GM23338 (cell line): ENCODE measurements at regions not wholly inside any gene's neighbourhood (a gene's known extent, or its start where the extent isn't known, plus 50 kb on each side); places are given as distances from the start of the nearest gene placed in this dataset.
"Not testable (repeated sequence)": the region's sequence is repeated elsewhere in the genome, so short reads cannot be mapped to it uniquely, and the experiment has no call there.

Experiments
- ATAC-seq: fragments of 200-7000 bp; cut with Tn5 transposase; 3 replicates; pipeline ENCODE4 v1.9.1; 2020
- DNase-seq: peaks from one replicate; pipeline ENCODE4 v3.0.0-alpha.2; 2015; ENCODE audit warnings: low spot score
- H2AFZ ChIP-seq: fragments of 200-600 bp; sonication (generic); 2 replicates; pipeline ENCODE4 v1.8.0; 2016; ENCODE audit warnings: antibody characterized with exemption, mild to moderate bottlenecking, moderate library complexity
- H3F3A ChIP-seq: fragments of 200-600 bp; sonication (generic); replicated peaks from 2 replicates; pipeline ENCODE4 v1.8.0; 2017; ENCODE audit warnings: antibody characterized with exemption, mixed run types, low read depth
- H3K27ac ChIP-seq: fragments of 200-600 bp; sonication (generic); 2 replicates; pipeline ENCODE4 v1.6.1; 2016; ENCODE audit warnings: low read depth
- H3K27me3 ChIP-seq: fragments of 200-600 bp; sonication (generic); 2 replicates; pipeline ENCODE4 v1.8.0; 2016; ENCODE audit warnings: mild to moderate bottlenecking, mixed run types, moderate library complexity; ENCODE audit not compliant: insufficient read depth
- H3K36me3 ChIP-seq: fragments of 200-600 bp; sonication (generic); 2 replicates; pipeline ENCODE4 v1.8.0; 2016; ENCODE audit warnings: mild to moderate bottlenecking; ENCODE audit not compliant: insufficient read depth
- H3K4me1 ChIP-seq: fragments of 200-600 bp; sonication (generic); 2 replicates; pipeline ENCODE4 v1.8.0; 2016; ENCODE audit warnings: mild to moderate bottlenecking, moderate library complexity; ENCODE audit not compliant: insufficient read depth
- H3K4me2 ChIP-seq: fragments of 200-600 bp; sonication (generic); 2 replicates; pipeline ENCODE4 v1.7.1; 2017; ENCODE audit warnings: mixed run types
- H3K4me3 ChIP-seq: fragments of 200-600 bp; sonication (generic); 2 replicates; pipeline ENCODE4 v1.6.1; 2016; ENCODE audit warnings: mixed run types
- H3K79me2 ChIP-seq: fragments of 200-600 bp; sonication (generic); replicated peaks from 2 replicates; pipeline ENCODE4 v1.8.0; 2017; ENCODE audit warnings: mild to moderate bottlenecking; ENCODE audit not compliant: insufficient read depth
- H3K9me2 ChIP-seq: fragments of 200-600 bp; sonication (generic); 2 replicates; pipeline ENCODE4 v1.8.0; 2017; ENCODE audit not compliant: insufficient read depth
- H4K20me1 ChIP-seq: fragments of 200-600 bp; sonication (generic); replicated peaks from 2 replicates; pipeline ENCODE4 v1.8.0; 2017; ENCODE audit warnings: mild to moderate bottlenecking; ENCODE audit not compliant: insufficient read depth
- H3K27ac Mint-ChIP-seq: 2 replicates; pipeline ENCODE4 v1.8.0; 2020; ENCODE audit warnings: inconsistent platforms, mild to moderate bottlenecking, moderate library complexity, mixed read lengths
- H3K27me3 Mint-ChIP-seq: 3 replicates; pipeline ENCODE4 v1.8.0; 2022; ENCODE audit warnings: low read depth, mild to moderate bottlenecking, moderate library complexity, mixed read lengths, inconsistent platforms; ENCODE audit not compliant: insufficient read depth, poor library complexity
- H3K36me3 Mint-ChIP-seq: 3 replicates; pipeline ENCODE4 v1.8.0; 2021; ENCODE audit warnings: low read depth, mild to moderate bottlenecking, inconsistent platforms, moderate library complexity, mixed read lengths
- H3K4me1 Mint-ChIP-seq: 3 replicates; pipeline ENCODE4 v1.8.0; 2020; ENCODE audit warnings: mild to moderate bottlenecking, inconsistent platforms, mixed read lengths
- H3K4me3 Mint-ChIP-seq: 3 replicates; pipeline ENCODE4 v1.8.0; 2021; ENCODE audit warnings: moderate library complexity, mild to moderate bottlenecking, inconsistent platforms, mixed read lengths
- H3K9me3 Mint-ChIP-seq: 3 replicates; pipeline ENCODE4 v1.8.0; 2020; ENCODE audit warnings: moderate library complexity, mild to moderate bottlenecking, inconsistent platforms, mixed read lengths
- CREB1 ChIP-seq: fragments of 250-450 bp; sonication (Bioruptor Pico); IDR thresholded peaks from 2 replicates; pipeline ENCODE4 v1.5.0; 2020; ENCODE audit warnings: low read depth, mild to moderate bottlenecking, moderate library complexity
- ETS1 ChIP-seq: IDR thresholded peaks from 2 replicates; pipeline ENCODE4 v1.6.1; 2016; ENCODE audit warnings: antibody characterized with exemption
- EZH2 ChIP-seq: fragments of 200-600 bp; sonication (generic); IDR thresholded peaks from one replicate; pipeline ENCODE4 v1.8.0; 2017; ENCODE audit warnings: antibody characterized with exemption, mild to moderate bottlenecking, low read depth; ENCODE audit not compliant: unreplicated experiment
- EZH2phosphoT487 ChIP-seq: fragments of 200-600 bp; sonication (generic); IDR thresholded peaks from one replicate; pipeline ENCODE4 v1.8.1; 2018; ENCODE audit warnings: antibody characterized with exemption; ENCODE audit not compliant: unreplicated experiment
- JUNB ChIP-seq: IDR thresholded peaks from one replicate; pipeline ENCODE4 v1.6.1; 2016; ENCODE audit warnings: antibody characterized with exemption; ENCODE audit not compliant: unreplicated experiment
- NANOG ChIP-seq: IDR thresholded peaks from 2 replicates; pipeline ENCODE4 v1.6.1; 2016; ENCODE audit warnings: antibody characterized with exemption, borderline replicate concordance
- POLR2AphosphoS5 ChIP-seq: IDR thresholded peaks from 2 replicates; pipeline ENCODE4 v1.6.1; 2016; ENCODE audit warnings: antibody characterized with exemption, low read depth
- REST ChIP-seq: IDR thresholded peaks from one replicate; pipeline ENCODE4 v1.6.1; 2018; ENCODE audit warnings: antibody characterized with exemption; ENCODE audit not compliant: unreplicated experiment
- STAT1 ChIP-seq: IDR thresholded peaks from one replicate; pipeline ENCODE4 v1.6.1; 2016; ENCODE audit warnings: antibody characterized with exemption; ENCODE audit not compliant: unreplicated experiment
- ZNF114 ChIP-seq: fragments of 250-450 bp; sonication (Bioruptor Pico); IDR thresholded peaks from 2 replicates; pipeline ENCODE4 v1.5.0; 2020; ENCODE audit warnings: mild to moderate bottlenecking, moderate library complexity
- ZNF331 ChIP-seq: fragments of 250-450 bp; sonication (Bioruptor Pico); IDR thresholded peaks from 2 replicates; pipeline ENCODE4 v1.5.0; 2020; ENCODE audit warnings: low read depth, mild to moderate bottlenecking, moderate library complexity
- TF ChIP-seq, protein P1 (sequence below), 2 experiments: fragments of 200-600 bp in 1 of 2; sonication (generic) in 1 of 2; conservative IDR thresholded peaks; 2 replicates each; pipeline versions ENCODE4 v1.5.1 to v1.6.1; 2016 to 2017; ENCODE audit warnings: antibody characterized with exemption in 2 of 2, low read depth in 2 of 2, mild to moderate bottlenecking in 2 of 2, moderate library complexity in 1 of 2

GRCh38 chr6:141916682-141917505 is 215.8 kb upstream of the GJE1 start:
- not testable (repeated sequence) for ATAC-seq, H3K27ac Mint-ChIP-seq, H3K27me3 Mint-ChIP-seq

GRCh38 chr6:141914646-141915045 is 218.1 kb upstream of the GJE1 start:
- no peak overlapping the region for H3K4me2 ChIP-seq
- no peaks in the 10 kb centered on the region for H4K20me1 ChIP-seq
- H2AFZ ChIP-seq = no peak overlapping the region
- H3K4me1 ChIP-seq = no peaks in the 10 kb centered on the region; the same call in 1 of the 2 replicates
- peaks cover 4% of the 10 kb centered on the region; the same call in 1 of the 2 replicates for H3K79me2 ChIP-seq
- Mint-ChIP-seq H3K36me3 (peaks cover 7% of the 10 kb centered on the region; the same call in 2 of the 3 replicates), H3K27ac (no peak overlapping the region), H3K4me1 (no peaks in the 10 kb centered on the region), H3K4me3 (no peak overlapping the region), H3K27me3 (no peaks in the 10 kb centered on the region), H3K9me3 (peaks cover 7% of the 10 kb centered on the region; the same call in 2 of the 3 replicates)
- no peaks in the 10 kb centered on the region for H3F3A ChIP-seq
- ATAC-seq (no peak), DNase-seq (no peak)
- no peak overlapping the region for H3K4me3 ChIP-seq
- H3K36me3 ChIP-seq = no peaks in the 10 kb centered on the region
- no peak overlapping the region for H3K27ac ChIP-seq
- no peaks in the 10 kb centered on the region; the same call in 1 of the 2 replicates for H3K9me2 ChIP-seq
- no peaks in the 10 kb centered on the region for H3K27me3 ChIP-seq
- no peak for TF ChIP-seq CREB1 (CRISPR knock-in tag)
- no peak for TF ChIP-seq EZH2phosphoT487
- TF ChIP-seq ZNF331 (CRISPR knock-in tag) = no peak
- TF ChIP-seq JUNB = no peak
- no peak for TF ChIP-seq REST
- TF ChIP-seq ZNF114 (CRISPR knock-in tag) = no peak
- no peak for TF ChIP-seq STAT1
- no peak for TF ChIP-seq EZH2
- TF ChIP-seq, protein P1, sequence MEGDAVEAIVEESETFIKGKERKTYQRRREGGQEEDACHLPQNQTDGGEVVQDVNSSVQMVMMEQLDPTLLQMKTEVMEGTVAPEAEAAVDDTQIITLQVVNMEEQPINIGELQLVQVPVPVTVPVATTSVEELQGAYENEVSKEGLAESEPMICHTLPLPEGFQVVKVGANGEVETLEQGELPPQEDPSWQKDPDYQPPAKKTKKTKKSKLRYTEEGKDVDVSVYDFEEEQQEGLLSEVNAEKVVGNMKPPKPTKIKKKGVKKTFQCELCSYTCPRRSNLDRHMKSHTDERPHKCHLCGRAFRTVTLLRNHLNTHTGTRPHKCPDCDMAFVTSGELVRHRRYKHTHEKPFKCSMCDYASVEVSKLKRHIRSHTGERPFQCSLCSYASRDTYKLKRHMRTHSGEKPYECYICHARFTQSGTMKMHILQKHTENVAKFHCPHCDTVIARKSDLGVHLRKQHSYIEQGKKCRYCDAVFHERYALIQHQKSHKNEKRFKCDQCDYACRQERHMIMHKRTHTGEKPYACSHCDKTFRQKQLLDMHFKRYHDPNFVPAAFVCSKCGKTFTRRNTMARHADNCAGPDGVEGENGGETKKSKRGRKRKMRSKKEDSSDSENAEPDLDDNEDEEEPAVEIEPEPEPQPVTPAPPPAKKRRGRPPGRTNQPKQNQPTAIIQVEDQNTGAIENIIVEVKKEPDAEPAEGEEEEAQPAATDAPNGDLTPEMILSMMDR (conservative IDR thresholded peaks at IDR 0.05; ENCODE audit: low read depth in 2 of 2) = no peak
- TF ChIP-seq ETS1 = no peak
- no peak for TF ChIP-seq NANOG
- TF ChIP-seq POLR2AphosphoS5 = no peak

More at GRCh38 chr6:141916682-141917505, 215.8 kb upstream of the GJE1 start:
- not testable (repeated sequence) for H3K4me3 Mint-ChIP-seq, H3K36me3 Mint-ChIP-seq, H3K27ac ChIP-seq, H3F3A ChIP-seq, H2AFZ ChIP-seq, H3K9me2 ChIP-seq, H3K9me3 Mint-ChIP-seq, H3K4me2 ChIP-seq, H4K20me1 ChIP-seq, H3K4me3 ChIP-seq, H3K36me3 ChIP-seq, H3K79me2 ChIP-seq, H3K4me1 Mint-ChIP-seq, H3K4me1 ChIP-seq, H3K27me3 ChIP-seq
- DNase-seq = peak; percentile 26
